HepG2 (cell line): ENCODE measurements at regions not wholly inside any gene's neighbourhood (a gene's known extent, or its start where the extent isn't known, plus 50 kb on each side); places are given as distances from the start of the nearest gene placed in this dataset.

ENCODE experiments used
- ATAC-seq: fragments of 200-7000 bp; cut with Tn5 transposase; 3 replicates; pipeline ENCODE4 v1.9.1; 2020; ENCODE audit warnings: mild to moderate bottlenecking, moderate library complexity
- BruUV-seq: library from RNA; stranded (reverse); fragments of 400-500 nt; replicated peaks from 2 replicates; lab custom pipeline; 2021; lab: Mats Ljungman, UMichigan
- CTCF ChIA-PET: fragments of 300-600 bp; formaldehyde crosslinking; extraction: SDS; loops from one replicate; lab custom pipeline; 2021; ENCODE audit warnings: low total read pairs, inconsistent platforms, low intra/inter-chr PET ratio; lab: Yijun Ruan, JAX
- POLR2A ChIA-PET: fragments of 350-600 bp; sonication (Branson Sonifier 250); formaldehyde crosslinking; loops from one replicate; lab custom pipeline; 2020; ENCODE audit warnings: antibody characterized with exemption, inconsistent platforms; lab: Yijun Ruan, JAX
- DNase-seq: peaks from one replicate; pipeline ENCODE4 v3.0.0-alpha.2; 2015; ENCODE audit warnings: low spot score
- FAIRE-seq: peaks from 3 replicates; lab custom pipeline; 2011; peaks lifted over from hg19 to GRCh38; lab: Jason Lieb, UNC
- H2AFZ ChIP-seq: one replicate; pipeline ENCODE4 v1.6.1; 2011; ENCODE audit warnings: low read length, inconsistent platforms
- H3K27ac ChIP-seq: fragments of 300-600 bp; 3 replicates; pipeline ENCODE4 v1.8.0; 2011; ENCODE audit warnings: mixed run types, mild to moderate bottlenecking, mixed read lengths, low read length, inconsistent platforms; ENCODE audit not compliant: insufficient read depth; ENCODE audit errors: extremely low read length
- H3K27me3 ChIP-seq, 2 experiments: fragments of 200-600 bp in 1 of 2; 2 replicates in 1 of 2; 3 replicates in 1 of 2; pipeline versions ENCODE4 v1.6.0 to v1.8.0; 2011; ENCODE audit warnings: low read length in 2 of 2, mild to moderate bottlenecking in 2 of 2, moderate library complexity in 2 of 2, inconsistent platforms in 1 of 2; ENCODE audit not compliant: insufficient read depth in 2 of 2, control insufficient read depth in 1 of 2
- H3K36me3 ChIP-seq, 2 experiments: fragments of 200-600 bp in 1 of 2; replicated peaks in 1 of 2; 2 replicates in 1 of 2; 3 replicates in 1 of 2; pipeline versions ENCODE4 v1.5.1 to v1.8.0; 2011; ENCODE audit warnings: low read length in 2 of 2, inconsistent platforms in 1 of 2; ENCODE audit not compliant: insufficient read depth in 2 of 2, control insufficient read depth in 1 of 2
- H3K4me1 ChIP-seq: 2 replicates; pipeline ENCODE4 v1.5.1; 2012; ENCODE audit warnings: low read length, inconsistent platforms; ENCODE audit not compliant: insufficient read depth
- H3K4me2 ChIP-seq: 2 replicates; pipeline ENCODE4 v1.6.0; 2011; ENCODE audit warnings: low read depth, low read length, inconsistent platforms
- H3K4me3 ChIP-seq, 3 experiments: fragments of 200-600 bp in 1 of 3; sonication (generic), shearing (Covaris generic) in 1 of 3; replicated peaks in 1 of 3; 2 replicates each; pipeline ENCODE4 v1.5.1; 2011 to 2016; ENCODE audit warnings: low read length in 3 of 3, inconsistent platforms in 2 of 3, low read depth in 2 of 3, mild to moderate bottlenecking in 2 of 3, control low read depth in 1 of 3, mixed read lengths in 1 of 3; ENCODE audit not compliant: insufficient read depth in 1 of 3
- H3K79me2 ChIP-seq: one replicate; pipeline ENCODE4 v1.6.1; 2011; ENCODE audit warnings: low read length, inconsistent platforms; ENCODE audit not compliant: insufficient read depth
- H3K9ac ChIP-seq: 2 replicates; pipeline ENCODE4 v1.6.0; 2011; ENCODE audit warnings: mild to moderate bottlenecking, low read depth, low read length, inconsistent platforms; ENCODE audit not compliant: insufficient read depth
- H3K9me3 ChIP-seq: 2 replicates; pipeline ENCODE4 v1.5.1; 2012; ENCODE audit warnings: mild to moderate bottlenecking, low read length
- H4K20me1 ChIP-seq: 2 replicates; pipeline ENCODE4 v1.6.0; 2011; ENCODE audit warnings: inconsistent platforms, mild to moderate bottlenecking, low read length, moderate library complexity; ENCODE audit not compliant: insufficient read depth
- ATF2 ChIP-seq: sonication (generic); formaldehyde crosslinking; IDR thresholded peaks from 2 replicates; pipeline ENCODE4 v1.4.0; 2020; ENCODE audit warnings: missing genetic modification reagents
- CEBPZ ChIP-seq: IDR thresholded peaks from 2 replicates; pipeline ENCODE4 v1.6.1; 2012; ENCODE audit warnings: low read length, improper control_type of control experiment
- HOXA7 ChIP-seq: sonication (generic); formaldehyde crosslinking; IDR thresholded peaks from 2 replicates; pipeline ENCODE4 v1.8.1; 2022; ENCODE audit warnings: mild to moderate bottlenecking, missing genetic modification reagents, moderate library complexity
- JARID2 ChIP-seq: sonication (generic); formaldehyde crosslinking; IDR thresholded peaks from 2 replicates; pipeline ENCODE4 v1.8.1; 2023; ENCODE audit warnings: missing genetic modification reagents, inconsistent platforms; ENCODE audit not compliant: insufficient replicate concordance
- MED1 ChIP-seq: sonication (generic); formaldehyde crosslinking; IDR thresholded peaks from 2 replicates; pipeline ENCODE4 v1.4.0; 2020; ENCODE audit warnings: missing genetic modification reagents
- NAIF1 ChIP-seq: sonication (generic); formaldehyde crosslinking; IDR thresholded peaks from 2 replicates; pipeline ENCODE4 v1.5.0; 2020; ENCODE audit warnings: mild to moderate bottlenecking, missing genetic modification reagents, borderline replicate concordance
- RARG ChIP-seq: sonication (generic); formaldehyde crosslinking; IDR thresholded peaks from 2 replicates; pipeline ENCODE4 v1.4.0; 2020; ENCODE audit warnings: low read depth, mild to moderate bottlenecking, missing genetic modification reagents
- SALL2 ChIP-seq: sonication (generic); formaldehyde crosslinking; IDR thresholded peaks from 2 replicates; pipeline ENCODE4 v1.8.1; 2023; ENCODE audit warnings: mild to moderate bottlenecking, missing genetic modification reagents, inconsistent platforms
- SPEN ChIP-seq: sonication (generic); formaldehyde crosslinking; IDR thresholded peaks from 2 replicates; pipeline ENCODE4 v1.5.1; 2020; ENCODE audit warnings: low read depth, mild to moderate bottlenecking, missing genetic modification reagents
- STAT6 ChIP-seq: sonication (generic); formaldehyde crosslinking; IDR thresholded peaks from 2 replicates; pipeline ENCODE4 v1.4.0; 2020; ENCODE audit warnings: missing genetic modification reagents, mild to moderate bottlenecking, borderline replicate concordance
- ZBTB7B ChIP-seq: sonication (generic); formaldehyde crosslinking; IDR thresholded peaks from 2 replicates; pipeline ENCODE4 v1.4.0; 2020; ENCODE audit warnings: missing genetic modification reagents
- ZNF143 ChIP-seq: sonication (generic); formaldehyde crosslinking; IDR thresholded peaks from 2 replicates; pipeline ENCODE4 v1.4.0; 2020; ENCODE audit warnings: missing genetic modification reagents
- ZNF207 ChIP-seq: fragments of 450-650 bp; IDR thresholded peaks from 2 replicates; pipeline ENCODE4 v1.6.1; 2016; ENCODE audit warnings: antibody characterized with exemption, borderline replicate concordance
- ZNF33B ChIP-seq: sonication (generic); formaldehyde crosslinking; IDR thresholded peaks from 2 replicates; pipeline ENCODE4 v1.5.1; 2020; ENCODE audit warnings: mild to moderate bottlenecking, missing genetic modification reagents
- ZNF430 ChIP-seq: sonication (generic); formaldehyde crosslinking; IDR thresholded peaks from 2 replicates; pipeline ENCODE4 v1.9.0; 2021; ENCODE audit warnings: mild to moderate bottlenecking, missing genetic modification reagents
- ZNF431 ChIP-seq: sonication (generic); formaldehyde crosslinking; IDR thresholded peaks from 2 replicates; pipeline ENCODE4 v1.9.0; 2022; ENCODE audit warnings: missing genetic modification reagents, low read depth, mild to moderate bottlenecking, borderline replicate concordance
- ZNF652 ChIP-seq: IDR thresholded peaks from 2 replicates; pipeline ENCODE4 v1.6.1; 2016; ENCODE audit warnings: low read depth, borderline replicate concordance
- WGBS: methylation state at CpG from one replicate; pipeline ENCODE4 v1.1.6; 2017; ENCODE audit warnings: low lambda C conversion rate; 5-methylcytosine and 5-hydroxymethylcytosine counted together
- in situ Hi-C: cut with HindIII; loops from 2 replicates; pipeline ENCODE4 v1.10.0; 2017; ENCODE audit warnings: low pct_unique_long_range_greater_than_20kb; ENCODE audit not compliant: extremely low pct_ligation_motif_present
- intact Hi-C: fragments of 100-400 bp; cut with micrococcal nuclease; formaldehyde crosslinking; loops from one replicate; pipeline ENCODE4 v1.10.0; 2022; ENCODE audit not compliant: unreplicated experiment

- no peak for TF ChIP-seq ATF2 (CRISPR knock-in tag)
- no peak for TF ChIP-seq SPEN (CRISPR knock-in tag)
- no peak for TF ChIP-seq CEBPZ
- no peak for TF ChIP-seq ZNF430 (CRISPR knock-in tag)
- TF ChIP-seq ZNF207, result no peak
- TF ChIP-seq ZNF33B (CRISPR knock-in tag), result no peak
- no peak for TF ChIP-seq HOXA7 (CRISPR knock-in tag)
- no peak for TF ChIP-seq MED1 (CRISPR knock-in tag)
- no peak for TF ChIP-seq ZNF652 (CRISPR knock-in tag)
Observed at GRCh38 chr2:187959821-187960220, 331.9 kb upstream of the GULP1 start (continued).

- CTCF ChIA-PET, result no interaction called here
- Histone ChIP-seq H3K9ac (no peak overlapping the region), H3K9me3 (no peaks in the 10 kb centered on the region), H2AFZ (no peak overlapping the region), H4K20me1 (no peaks in the 10 kb centered on the region), H3K4me3 (no peak overlapping the region), H3K79me2 (no peaks in the 10 kb centered on the region), H3K27ac (no peak overlapping the region), H3K27me3 (no peaks in the 10 kb centered on the region), H3K4me1 (no peaks in the 10 kb centered on the region), H3K4me2 (no peak overlapping the region), H3K36me3 (no peaks in the 10 kb centered on the region)
- POLR2A ChIA-PET, result no interaction called here
- ATAC-seq, result no peak
- WGBS, result 2% methylated on average over 2 of the region's 2 CpGs
- intact Hi-C loops (no loop called here), in situ Hi-C loops (no loop called here)
- FAIRE-seq, result no peak
- BruUV-seq, result no TSS peak
- DNase-seq, result no peak
- TF ChIP-seq NAIF1 (CRISPR knock-in tag), result no peak
- TF ChIP-seq JARID2 (CRISPR knock-in tag), result no peak
- no peak for TF ChIP-seq ZNF431 (CRISPR knock-in tag)
- TF ChIP-seq ZBTB7B (CRISPR knock-in tag), result no peak
- TF ChIP-seq ZNF143 (CRISPR knock-in tag), result no peak
- no peak for TF ChIP-seq SALL2 (CRISPR knock-in tag)
- TF ChIP-seq STAT6 (CRISPR knock-in tag), result no peak
- TF ChIP-seq RARG (CRISPR knock-in tag), result no peak
Observed at GRCh38 chr2:187962538-187962937, 329.1 kb upstream of the GULP1 start.
